ENCODE measurements at regions not wholly inside any gene's neighbourhood (a gene's known extent, or its start where the extent isn't known, plus 50 kb on each side); places are given as distances from the start of the nearest gene placed in this dataset.

- DNase-seq: no peak
Observed at GRCh38 chr3:73729969-73730440, 105.3 kb upstream of the PDZRN3 start.

- DNase-seq: peak; percentile 31
Observed at GRCh38 chr3:73727854-73728253, 103.1 kb upstream of the PDZRN3 start.

GRCh38 chr3:73727117-73727821 lies 102.5 kb upstream of the PDZRN3 start:
- DNase-seq: peak; percentile 95

DNA sequence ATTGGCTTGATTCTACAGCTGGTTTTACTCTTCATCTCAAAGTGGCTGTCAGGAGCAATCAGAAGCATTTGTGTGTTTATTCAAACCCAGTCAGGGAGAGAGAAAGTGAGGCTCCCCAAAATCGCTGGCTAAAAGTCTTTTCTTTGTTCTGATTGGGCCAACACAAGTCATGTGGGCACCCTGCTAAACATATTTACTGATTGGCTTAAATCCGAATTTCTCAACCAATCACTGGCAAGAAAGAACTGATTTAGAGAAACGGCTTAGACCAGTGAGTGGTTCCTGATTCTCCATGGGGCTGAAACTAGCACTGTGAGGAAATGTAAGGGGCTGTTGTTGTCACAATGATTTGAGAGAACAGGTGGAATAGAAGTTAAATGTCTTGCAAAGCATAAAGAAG lies 98.9 kb upstream of the PDZRN3 start:
- DNase-seq: no peak

GRCh38 chr3:73719861-73720260 lies 95.1 kb upstream of the PDZRN3 start:
- peak; percentile 5 for DNase-seq

DNA sequence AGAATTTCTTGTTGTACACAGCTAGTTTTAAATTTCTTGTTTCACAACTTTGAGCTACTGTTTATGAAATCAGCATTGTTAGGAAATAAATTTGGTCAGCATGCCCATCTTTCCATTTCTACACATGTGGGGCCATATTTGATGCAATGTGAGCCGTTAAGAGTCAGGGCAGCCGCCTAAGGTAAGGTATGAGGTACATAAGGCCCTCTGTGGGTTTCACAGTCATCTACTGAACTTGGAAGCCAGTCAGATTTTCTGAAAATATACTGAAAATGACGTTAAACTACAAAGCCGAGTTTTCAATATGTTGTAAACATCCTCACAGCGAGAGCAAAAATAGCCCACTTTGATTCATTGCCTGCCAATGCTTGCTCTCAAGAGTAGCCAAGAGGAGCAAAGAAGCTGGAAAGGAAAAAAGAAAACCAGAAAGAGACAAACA lies 94.7 kb upstream of the PDZRN3 start:
- DNase-seq: no peak

DNA sequence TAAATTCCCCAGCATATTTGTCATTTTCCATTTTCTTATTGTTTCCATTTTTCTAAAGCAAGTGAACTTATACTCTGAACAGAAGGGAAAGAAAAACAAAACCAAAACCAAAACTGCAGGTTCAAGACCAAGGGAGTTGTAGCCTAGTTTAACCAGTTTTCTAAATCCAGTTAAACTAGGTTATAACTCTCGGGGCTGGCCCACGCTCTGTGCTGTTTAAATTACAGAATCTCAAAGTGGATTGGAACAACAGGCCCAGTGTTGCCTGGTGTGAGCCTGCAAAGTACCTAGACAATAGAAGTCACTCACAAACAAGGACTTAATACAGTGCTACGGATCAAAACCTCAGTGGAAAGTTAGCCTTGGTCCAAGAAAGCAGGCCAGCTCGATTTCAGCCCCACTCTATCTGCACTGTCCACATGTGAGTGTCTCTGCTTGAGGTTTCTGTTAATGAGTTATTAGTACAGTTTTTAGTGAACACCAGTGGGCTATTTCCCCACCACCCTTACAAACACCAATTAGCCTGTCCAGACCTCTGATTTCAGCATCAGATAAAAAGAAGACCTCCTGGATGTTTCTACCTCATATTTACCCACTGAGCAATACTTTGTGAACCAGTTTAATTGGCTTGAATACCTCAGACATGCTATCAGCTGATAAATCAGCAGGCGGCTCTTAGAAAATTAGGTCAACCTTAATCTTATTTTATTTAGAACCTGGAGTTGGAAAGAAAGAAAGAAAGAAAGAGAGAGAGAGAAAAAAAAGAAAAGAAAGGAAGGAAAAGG lies 93.8 kb upstream of the PDZRN3 start:
- no peak for DNase-seq

DNA sequence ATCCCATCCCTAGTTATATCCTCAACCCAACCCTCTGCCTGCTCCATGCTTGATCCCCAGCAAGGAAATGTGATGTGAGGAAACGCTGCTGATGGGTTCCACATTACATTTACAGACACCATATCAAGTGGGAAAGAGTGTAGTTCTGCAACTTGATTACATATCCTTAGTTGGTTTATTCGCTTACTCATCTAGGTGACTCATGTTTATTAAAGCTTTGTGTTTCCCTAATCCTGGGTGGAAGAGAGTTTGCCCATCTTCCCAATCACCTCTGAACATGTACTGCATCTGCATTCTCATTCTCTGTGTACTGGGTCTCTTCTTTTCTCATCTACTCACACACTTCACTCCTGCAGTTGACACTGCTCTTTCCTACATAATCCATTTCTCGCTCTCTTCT lies 91.7 kb upstream of the PDZRN3 start:
- DNase-seq: peak; percentile 58

- no peak for DNase-seq
Observed at GRCh38 chr3:73710340-73710739, 85.6 kb upstream of the PDZRN3 start.

GRCh38 chr3:73709712-73710111 lies 85.0 kb upstream of the PDZRN3 start:
- no peak for DNase-seq

DNA sequence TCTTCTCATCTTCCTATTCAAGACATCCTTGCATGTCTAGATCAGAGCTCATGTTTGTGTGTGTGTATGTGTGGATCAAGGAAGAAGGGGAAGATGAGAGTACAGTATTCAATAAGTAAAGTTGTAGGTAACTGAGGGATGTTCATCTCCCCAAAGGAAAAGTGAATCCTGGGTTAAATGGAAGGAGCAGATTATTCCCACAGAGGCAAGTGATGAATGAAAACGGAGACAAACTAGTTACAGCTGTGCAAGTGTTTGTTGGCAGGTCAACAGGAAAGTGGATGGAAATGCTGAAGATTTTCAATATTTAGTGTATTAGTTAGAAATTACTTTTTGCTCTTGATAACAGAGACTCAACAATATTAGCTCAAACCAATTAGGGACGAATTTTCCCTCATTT lies 84.2 kb upstream of the PDZRN3 start:
- no peak for DNase-seq

- DNase-seq: peak; percentile 23
Observed at GRCh38 chr3:73707772-73708171, 83.0 kb upstream of the PDZRN3 start.

GRCh38 chr3:73706771-73707170 lies 82.0 kb upstream of the PDZRN3 start:
- DNase-seq: no peak

- DNase-seq: no peak
Observed at GRCh38 chr3:73705792-73706191, 81.1 kb upstream of the PDZRN3 start.

- no peak for DNase-seq
Observed at GRCh38 chr3:73699327-73699726, 74.6 kb upstream of the PDZRN3 start.

DNA sequence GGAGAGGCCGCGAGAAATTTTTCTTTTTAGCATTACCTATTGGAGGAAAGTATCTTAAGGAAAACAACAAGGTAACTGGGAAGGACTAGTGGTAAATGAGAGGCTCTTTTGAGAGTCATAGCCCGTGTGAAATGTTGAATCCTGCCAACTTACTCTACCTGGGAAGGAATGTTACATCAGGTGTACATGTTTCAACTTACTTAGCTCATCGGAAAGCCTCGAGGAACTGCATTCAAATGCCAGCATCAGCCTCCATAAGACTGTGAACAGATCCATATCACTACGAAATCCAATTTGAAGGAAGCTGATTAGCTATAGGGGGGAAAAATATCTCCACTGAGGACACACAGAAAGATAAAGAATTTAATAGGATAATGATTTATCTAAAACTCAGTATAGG lies 72.3 kb upstream of the PDZRN3 start:
- no peak for DNase-seq

- DNase-seq: no peak
Observed at GRCh38 chr3:73695841-73696240, 71.1 kb upstream of the PDZRN3 start.

- no peak for DNase-seq
Observed at GRCh38 chr3:73694983-73695757, 70.4 kb upstream of the PDZRN3 start.

- DNase-seq: peak; percentile 36
Observed at GRCh38 chr3:73687106-73688004, 62.6 kb upstream of the PDZRN3 start.

DNA sequence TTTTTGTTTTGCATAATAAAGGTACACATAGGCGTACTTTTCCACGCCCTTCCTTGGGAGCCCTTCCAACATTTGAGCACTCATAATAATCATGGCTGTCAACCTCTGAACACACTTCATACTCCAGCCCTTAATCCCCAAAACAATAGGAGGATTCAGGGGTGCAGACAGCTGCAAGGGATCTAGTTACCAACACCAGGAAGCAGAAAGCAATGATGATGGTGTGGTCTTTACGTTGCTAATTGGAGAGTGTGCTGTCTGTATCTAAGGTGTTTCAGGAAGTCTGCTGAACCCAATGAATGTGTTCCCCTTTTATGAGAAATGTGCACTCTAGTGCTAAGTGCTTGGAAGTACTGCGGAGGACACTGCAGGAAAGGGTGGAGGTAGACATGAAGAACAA lies 60.3 kb upstream of the PDZRN3 start:
- no peak for DNase-seq

DNA sequence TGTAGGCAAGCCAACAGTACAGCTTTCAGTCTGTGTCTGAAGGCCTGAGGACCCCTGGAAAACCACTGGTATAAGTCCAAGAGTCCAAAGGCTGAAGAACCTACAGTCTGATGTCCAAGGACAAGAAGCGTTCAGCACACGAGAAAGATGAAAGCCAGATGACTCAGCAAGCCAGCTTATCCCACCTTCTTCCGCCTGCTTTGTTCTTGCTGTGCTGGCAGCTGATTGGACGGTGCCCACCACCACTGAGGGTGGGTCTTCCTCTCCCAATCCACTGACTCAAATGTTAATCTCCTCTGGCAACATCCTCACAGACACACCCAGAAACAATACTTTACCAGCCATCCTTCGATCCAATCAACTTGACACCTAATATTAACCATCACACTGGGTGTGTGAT lies 59.0 kb upstream of the PDZRN3 start:
- DNase-seq: no peak

GRCh38 chr3:73681610-73682009 lies 56.9 kb upstream of the PDZRN3 start:
- DNase-seq: peak; percentile 83

Data from fibroblast of skin of back (primary cell).